Suprapubic skin (tissue), 4 donors: ENCODE measurements at regions not wholly inside any gene's neighbourhood (a gene's known extent, or its start where the extent isn't known, plus 50 kb on each side); places are given as distances from the start of the nearest gene placed in this dataset.
"Not testable (repeated sequence)": the region's sequence is repeated elsewhere in the genome, so short reads cannot be mapped to it uniquely, and the experiment has no call there.

Experiments
- DNase-seq, 2 donors: peaks; one replicate each; pipeline ENCODE4 v3.0.0-alpha.2; 2019; ENCODE audit warnings: low spot score in 2 of 2
- H3K27ac ChIP-seq: fragments of 200-600 bp; sonication (generic); one replicate; pipeline ENCODE4 v1.5.1; 2019
- H3K27me3 ChIP-seq: fragments of 200-600 bp; sonication (generic); one replicate; pipeline ENCODE4 v1.5.1; 2019
- H3K36me3 ChIP-seq: fragments of 200-600 bp; sonication (generic); one replicate; pipeline ENCODE4 v1.5.1; 2019
- H3K4me1 ChIP-seq: fragments of 200-600 bp; sonication (generic); one replicate; pipeline ENCODE4 v1.5.1; 2019
- H3K4me3 ChIP-seq: fragments of 200-600 bp; sonication (generic); one replicate; pipeline ENCODE4 v1.5.1; 2019; ENCODE audit warnings: mild to moderate bottlenecking
- H3K9me3 ChIP-seq: fragments of 200-600 bp; sonication (generic); one replicate; pipeline ENCODE4 v1.5.1; 2019
- EP300 ChIP-seq: sonication (generic); formaldehyde crosslinking; IDR thresholded peaks from one replicate; pipeline ENCODE4 v1.6.1; 2017; ENCODE audit warnings: antibody characterized with exemption
- POLR2A ChIP-seq, 2 donors: fragments of 450-650 bp; IDR thresholded peaks; one replicate each; pipeline ENCODE4 v1.6.1; 2017; ENCODE audit warnings: antibody characterized with exemption in 2 of 2, mild to moderate bottlenecking in 2 of 2, moderate library complexity in 2 of 2
- POLR2AphosphoS5 ChIP-seq, 3 donors: sonication (generic); formaldehyde crosslinking; IDR thresholded peaks; one replicate each; pipeline ENCODE4 v1.6.1; 2017; ENCODE audit warnings: antibody characterized with exemption in 3 of 3
- WGBS: methylation state at CpG from one replicate; pipeline ENCODE4 v1.1.5; 2018; 5-methylcytosine and 5-hydroxymethylcytosine counted together
- TF ChIP-seq, protein P1 (sequence below), 2 donors: fragments of 200-600 bp in 1 of 2; fragments of 450-650 bp in 1 of 2; sonication (generic) in 1 of 2; IDR thresholded peaks; one replicate each; pipeline ENCODE4 v1.5.1; 2016 to 2019; ENCODE audit warnings: antibody characterized with exemption in 2 of 2, mild to moderate bottlenecking in 1 of 2, moderate library complexity in 1 of 2

DNA sequence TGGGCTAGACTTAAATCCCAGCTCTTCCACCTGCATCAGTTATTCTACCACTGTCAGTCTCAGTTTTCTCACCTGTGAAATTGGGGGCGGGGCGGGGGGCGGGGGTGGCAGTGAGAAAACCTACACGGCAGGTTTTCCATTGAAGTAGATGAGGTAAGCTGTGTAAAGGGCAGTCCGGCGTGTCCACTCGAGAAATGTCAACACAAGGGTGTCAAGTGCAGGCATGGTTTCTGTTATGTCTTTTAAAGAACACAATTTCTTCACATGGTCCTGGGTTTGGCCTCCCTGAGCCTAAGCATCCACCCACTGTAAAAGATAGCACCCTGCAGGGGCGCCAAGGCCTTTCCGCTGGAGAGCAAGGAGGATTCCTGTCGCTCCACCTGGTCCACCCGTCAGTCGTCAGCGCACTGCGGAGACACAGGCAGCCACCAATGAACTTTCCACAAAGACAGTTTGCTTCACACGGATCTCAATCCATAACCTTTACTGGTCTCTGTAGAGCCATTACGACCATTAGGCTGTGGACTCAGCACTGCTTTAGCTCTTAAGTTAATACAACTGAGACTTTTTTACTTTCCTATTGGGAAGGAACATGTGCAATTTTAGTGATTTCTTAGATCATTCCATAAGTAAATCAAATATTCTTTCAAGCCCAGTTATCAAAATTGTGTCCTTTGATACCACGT, 99.5 kb upstream of the FOXB1 start:
- 24% methylated on average over 16 of the region's 17 CpGs for WGBS
- Histone ChIP-seq H3K4me3 (no peak overlapping the region), H3K4me1 (no peaks in the 10 kb centered on the region), H3K36me3 (no peaks in the 10 kb centered on the region), H3K9me3 (no peaks in the 10 kb centered on the region), H3K27me3 (peaks cover 88% of the 10 kb centered on the region), H3K27ac (no peak overlapping the region)
- DNase-seq = no peak
- TF ChIP-seq EP300 = no peak
- TF ChIP-seq, protein P1, sequence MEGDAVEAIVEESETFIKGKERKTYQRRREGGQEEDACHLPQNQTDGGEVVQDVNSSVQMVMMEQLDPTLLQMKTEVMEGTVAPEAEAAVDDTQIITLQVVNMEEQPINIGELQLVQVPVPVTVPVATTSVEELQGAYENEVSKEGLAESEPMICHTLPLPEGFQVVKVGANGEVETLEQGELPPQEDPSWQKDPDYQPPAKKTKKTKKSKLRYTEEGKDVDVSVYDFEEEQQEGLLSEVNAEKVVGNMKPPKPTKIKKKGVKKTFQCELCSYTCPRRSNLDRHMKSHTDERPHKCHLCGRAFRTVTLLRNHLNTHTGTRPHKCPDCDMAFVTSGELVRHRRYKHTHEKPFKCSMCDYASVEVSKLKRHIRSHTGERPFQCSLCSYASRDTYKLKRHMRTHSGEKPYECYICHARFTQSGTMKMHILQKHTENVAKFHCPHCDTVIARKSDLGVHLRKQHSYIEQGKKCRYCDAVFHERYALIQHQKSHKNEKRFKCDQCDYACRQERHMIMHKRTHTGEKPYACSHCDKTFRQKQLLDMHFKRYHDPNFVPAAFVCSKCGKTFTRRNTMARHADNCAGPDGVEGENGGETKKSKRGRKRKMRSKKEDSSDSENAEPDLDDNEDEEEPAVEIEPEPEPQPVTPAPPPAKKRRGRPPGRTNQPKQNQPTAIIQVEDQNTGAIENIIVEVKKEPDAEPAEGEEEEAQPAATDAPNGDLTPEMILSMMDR (IDR thresholded peaks at IDR 0.05) = no peak
- TF ChIP-seq POLR2AphosphoS5 (IDR thresholded peaks at IDR 0.05) = no peak
- no peak for TF ChIP-seq POLR2A (IDR thresholded peaks at IDR 0.05)

DNA sequence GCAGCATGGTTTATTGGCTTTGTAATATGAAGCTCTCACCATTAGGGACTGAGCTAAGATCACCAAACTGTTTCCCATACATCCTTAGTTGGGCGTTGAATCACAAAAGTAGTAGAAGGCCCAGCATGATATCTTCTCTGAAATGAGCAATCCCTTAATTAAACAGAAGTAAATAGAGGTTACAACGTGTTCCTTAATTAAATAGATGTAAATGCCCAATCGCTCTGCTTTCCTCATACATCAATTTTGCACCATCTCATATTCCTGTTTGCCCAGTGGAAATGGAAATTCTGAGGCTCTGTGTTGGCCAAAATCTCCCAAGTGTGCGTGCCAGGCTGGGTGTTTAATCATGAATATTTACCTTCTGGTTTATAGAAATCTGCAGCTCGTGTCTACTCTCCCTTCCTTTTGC, 107.4 kb upstream of the FOXB1 start:
- no peak overlapping the region for H3K4me3 ChIP-seq
- peaks cover 23% of the 10 kb centered on the region for H3K27me3 ChIP-seq
- 76% methylated on average over 5 of the region's 5 CpGs for WGBS

DNA sequence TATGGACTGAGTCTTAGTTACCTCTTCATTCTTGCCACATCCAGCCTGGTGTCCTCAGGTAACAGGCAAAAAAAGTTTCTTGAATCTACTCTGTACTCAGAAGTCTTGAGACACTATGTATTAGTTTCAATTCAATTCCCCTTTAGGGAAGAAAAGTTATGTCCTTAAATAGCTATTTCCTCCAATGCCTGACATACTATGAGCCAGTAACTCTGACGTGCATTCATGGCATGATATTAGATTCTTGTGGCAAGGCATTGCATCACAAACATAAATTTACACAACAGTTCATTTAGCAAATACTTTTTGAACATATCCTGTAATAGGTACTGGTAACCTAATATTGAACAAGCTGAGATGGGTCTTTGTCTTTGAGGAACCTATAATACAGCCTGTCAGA, 109.3 kb upstream of the FOXB1 start:
- no peak overlapping the region for H3K27ac ChIP-seq
- H3K9me3 ChIP-seq = no peaks in the 10 kb centered on the region
- no peak overlapping the region for H3K4me3 ChIP-seq
- no peak for TF ChIP-seq EP300
- TF ChIP-seq POLR2AphosphoS5 (IDR thresholded peaks at IDR 0.05) = no peak
- no peak for TF ChIP-seq POLR2A (IDR thresholded peaks at IDR 0.05)
- TF ChIP-seq, protein P1 (IDR thresholded peaks at IDR 0.05) = no peak
- peaks cover 25% of the 10 kb centered on the region for H3K27me3 ChIP-seq
- DNase-seq = no peak
- WGBS = 58% methylated on average over 1 of the region's 1 CpG
- H3K36me3 ChIP-seq = no peaks in the 10 kb centered on the region
- H3K4me1 ChIP-seq = no peaks in the 10 kb centered on the region

More for the DNA sequence above, 107.4 kb upstream of the FOXB1 start:
- Histone ChIP-seq H3K27ac (no peak overlapping the region), H3K36me3 (no peaks in the 10 kb centered on the region), H3K9me3 (no peaks in the 10 kb centered on the region), H3K4me1 (no peaks in the 10 kb centered on the region)
- TF ChIP-seq POLR2A (IDR thresholded peaks at IDR 0.05) (no peak), POLR2AphosphoS5 (IDR thresholded peaks at IDR 0.05) (no peak), EP300 (no peak)
- TF ChIP-seq, protein P1 (IDR thresholded peaks at IDR 0.05) = no peak
- DNase-seq = no peak

DNA sequence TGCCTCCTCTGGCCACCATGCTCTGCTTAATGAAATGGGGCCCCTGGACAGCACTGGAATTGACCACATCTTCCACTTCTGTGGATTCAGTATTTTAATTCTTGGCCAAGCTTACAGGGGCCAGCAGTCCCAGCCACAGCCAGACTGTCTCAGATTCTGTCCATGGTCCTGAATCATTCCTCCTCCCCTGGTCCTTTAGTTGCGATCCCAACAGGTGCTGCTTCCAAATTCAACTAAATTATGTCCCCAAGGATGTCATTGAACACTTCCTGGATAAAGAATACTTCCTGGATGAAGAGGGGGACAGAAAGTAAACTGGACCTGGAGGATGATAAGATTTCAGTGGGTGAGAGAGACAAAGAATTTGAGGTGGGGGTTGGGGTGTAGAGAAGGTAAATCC, 111.1 kb upstream of the FOXB1 start:
- Histone ChIP-seq H3K4me1 (no peaks in the 10 kb centered on the region), H3K27me3 (peaks cover 34% of the 10 kb centered on the region), H3K4me3 (no peak overlapping the region), H3K27ac (no peak overlapping the region), H3K36me3 (no peaks in the 10 kb centered on the region), H3K9me3 (no peaks in the 10 kb centered on the region)
- no peak for TF ChIP-seq POLR2AphosphoS5 (IDR thresholded peaks at IDR 0.05)
- TF ChIP-seq EP300 = no peak
- DNase-seq = no peak
- WGBS = 40% methylated on average over 1 of the region's 1 CpG

DNA sequence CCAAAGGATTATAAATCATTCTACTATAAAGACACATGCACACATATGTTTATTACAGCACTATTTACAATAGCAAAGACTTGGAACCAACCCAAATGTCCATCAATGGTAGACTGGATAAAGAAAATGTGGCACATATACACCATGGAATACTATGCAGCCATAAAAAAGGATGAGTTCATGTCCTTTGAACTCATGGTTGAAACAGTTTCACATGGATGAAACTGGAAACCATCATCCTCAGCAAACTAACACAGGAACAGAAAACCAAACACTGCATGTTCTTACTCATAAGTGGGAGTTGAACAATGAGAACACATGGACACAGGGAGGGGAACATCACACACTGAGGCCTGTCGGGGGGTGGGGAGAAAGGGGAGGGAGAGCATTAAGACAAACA, 116.2 kb upstream of the FOXB1 start:
- H3K4me1 ChIP-seq = peaks cover 11% of the 10 kb centered on the region
- H3K27ac ChIP-seq, H3K36me3 ChIP-seq, DNase-seq, H3K9me3 ChIP-seq, H3K4me3 ChIP-seq: not testable (repeated sequence)
- 90% methylated on average over 1 of the region's 1 CpG for WGBS
- peaks cover 32% of the 10 kb centered on the region for H3K27me3 ChIP-seq

DNA sequence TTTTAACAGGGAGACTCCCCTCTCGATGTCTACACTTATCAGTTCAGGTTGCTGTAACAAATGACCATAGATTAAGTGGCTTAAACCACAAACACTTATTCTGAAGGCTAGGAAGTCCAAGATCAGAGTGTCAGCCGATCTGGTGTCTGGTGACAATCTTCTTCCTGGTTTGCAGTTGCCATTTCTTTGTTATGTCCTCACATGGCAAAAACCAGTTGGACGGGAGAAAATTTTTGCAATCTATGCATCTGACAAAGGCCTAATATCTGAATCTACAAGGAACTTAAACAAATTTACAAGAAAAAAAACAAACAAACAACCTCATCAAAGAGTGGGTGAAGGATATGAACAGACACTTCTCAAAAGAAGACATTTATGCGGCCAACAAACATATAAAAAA, 116.9 kb upstream of the FOXB1 start:
- no peak overlapping the region for H3K4me3 ChIP-seq
- H3K27ac ChIP-seq = no peak overlapping the region
- H3K4me1 ChIP-seq = peaks cover 11% of the 10 kb centered on the region
- peaks cover 32% of the 10 kb centered on the region for H3K27me3 ChIP-seq
- no peaks in the 10 kb centered on the region for H3K9me3 ChIP-seq
- H3K36me3 ChIP-seq = no peaks in the 10 kb centered on the region
- TF ChIP-seq, protein P1 (IDR thresholded peaks at IDR 0.05) = no peak
- no peak for TF ChIP-seq EP300
- TF ChIP-seq POLR2A (IDR thresholded peaks at IDR 0.05) = no peak
- no peak for TF ChIP-seq POLR2AphosphoS5 (IDR thresholded peaks at IDR 0.05)
- WGBS = 87% methylated on average over 4 of the region's 4 CpGs
- no peak for DNase-seq
